Colonic mucosa (tissue), 4 donors: ENCODE measurements at regions not wholly inside any gene's neighbourhood (a gene's known extent, or its start where the extent isn't known, plus 50 kb on each side); places are given as distances from the start of the nearest gene placed in this dataset.
"Not testable (repeated sequence)": the region's sequence is repeated elsewhere in the genome, so short reads cannot be mapped to it uniquely, and the experiment has no call there.

ENCODE experiments used
- DNase-seq: peaks from one replicate; pipeline ENCODE4 v3.0.0-alpha.2; 2020
- H3K27ac ChIP-seq: fragments of 200-600 bp; one replicate; pipeline ENCODE4 v1.8.0; 2021
- H3K27me3 ChIP-seq: fragments of 200-600 bp; one replicate; pipeline ENCODE4 v1.8.0; 2021
- H3K36me3 ChIP-seq: fragments of 200-600 bp; one replicate; pipeline ENCODE4 v1.8.0; 2021
- H3K4me1 ChIP-seq: fragments of 200-600 bp; one replicate; pipeline ENCODE4 v1.8.0; 2021; ENCODE audit warnings: mild to moderate bottlenecking
- H3K4me3 ChIP-seq: fragments of 200-600 bp; one replicate; pipeline ENCODE4 v1.8.0; 2021
- H3K9ac ChIP-seq, 2 donors: one replicate each; pipeline ENCODE4 v1.7.0; 2013; ENCODE audit warnings: control low read depth in 2 of 2, low read depth in 2 of 2, low read length in 2 of 2
- H3K9me3 ChIP-seq: fragments of 200-600 bp; one replicate; pipeline ENCODE4 v1.8.0; 2021
- intact Hi-C: fragments of 100-400 bp; cut with DNase I; formaldehyde crosslinking; loops from one replicate; pipeline ENCODE4 v1.14.1; 2022
- TF ChIP-seq, protein P1 (sequence below): fragments of 200-600 bp; IDR thresholded peaks from one replicate; pipeline ENCODE4 v1.8.0; 2022; ENCODE audit warnings: antibody characterized with exemption, mild to moderate bottlenecking
- donor health status: healthy.
- donor health status: DM: no; HTN: no; CAD: no.
- donor health status: DM: no; HTN: no; CAD: no.

DNA sequence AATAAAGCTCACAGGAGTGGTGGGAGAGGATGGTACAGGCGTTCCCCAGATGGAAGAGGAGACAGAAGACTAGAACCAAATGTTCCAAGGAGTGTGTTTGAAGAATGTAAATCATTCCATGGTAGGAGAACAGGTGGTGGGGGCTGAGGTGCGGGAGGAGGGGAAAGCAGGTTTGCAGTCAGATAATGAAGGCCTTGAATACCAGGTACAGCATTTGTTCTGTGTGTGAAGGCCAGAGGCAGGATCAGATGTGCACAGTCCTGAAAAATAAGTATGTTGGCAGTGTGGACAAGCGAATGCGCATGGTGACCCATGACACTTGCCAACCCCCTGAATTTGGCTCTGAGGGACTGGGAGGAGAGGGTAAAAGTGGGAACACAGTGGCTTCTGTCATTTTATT, 59.9 kb upstream of the ALDH1B1 start:
- no peak overlapping the region for H3K27ac ChIP-seq
- H3K4me1 ChIP-seq, result no peaks in the 10 kb centered on the region
- H3K9me3 ChIP-seq, result no peaks in the 10 kb centered on the region
- TF ChIP-seq, protein P1, sequence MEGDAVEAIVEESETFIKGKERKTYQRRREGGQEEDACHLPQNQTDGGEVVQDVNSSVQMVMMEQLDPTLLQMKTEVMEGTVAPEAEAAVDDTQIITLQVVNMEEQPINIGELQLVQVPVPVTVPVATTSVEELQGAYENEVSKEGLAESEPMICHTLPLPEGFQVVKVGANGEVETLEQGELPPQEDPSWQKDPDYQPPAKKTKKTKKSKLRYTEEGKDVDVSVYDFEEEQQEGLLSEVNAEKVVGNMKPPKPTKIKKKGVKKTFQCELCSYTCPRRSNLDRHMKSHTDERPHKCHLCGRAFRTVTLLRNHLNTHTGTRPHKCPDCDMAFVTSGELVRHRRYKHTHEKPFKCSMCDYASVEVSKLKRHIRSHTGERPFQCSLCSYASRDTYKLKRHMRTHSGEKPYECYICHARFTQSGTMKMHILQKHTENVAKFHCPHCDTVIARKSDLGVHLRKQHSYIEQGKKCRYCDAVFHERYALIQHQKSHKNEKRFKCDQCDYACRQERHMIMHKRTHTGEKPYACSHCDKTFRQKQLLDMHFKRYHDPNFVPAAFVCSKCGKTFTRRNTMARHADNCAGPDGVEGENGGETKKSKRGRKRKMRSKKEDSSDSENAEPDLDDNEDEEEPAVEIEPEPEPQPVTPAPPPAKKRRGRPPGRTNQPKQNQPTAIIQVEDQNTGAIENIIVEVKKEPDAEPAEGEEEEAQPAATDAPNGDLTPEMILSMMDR, result no peak
- H3K27me3 ChIP-seq, result no peaks in the 10 kb centered on the region
- H3K9ac ChIP-seq, result no peak overlapping the region
- H3K36me3 ChIP-seq, result no peaks in the 10 kb centered on the region
- intact Hi-C loops, result no loop called here
- DNase-seq, result no peak
- no peak overlapping the region for H3K4me3 ChIP-seq

- intact Hi-C loops, result no loop called here
These were observed 61.4 kb upstream of the ALDH1B1 start for GRCh38 chr9:38331141-38331540.

GRCh38 chr9:38329968-38330367, 62.5 kb upstream of the ALDH1B1 start:
- intact Hi-C loops, result no loop called here
- TF ChIP-seq, protein P1, result no peak
- H3K27ac ChIP-seq, result no peak overlapping the region

More at GRCh38 chr9:38331141-38331540, 61.4 kb upstream of the ALDH1B1 start:
- H3K4me1 ChIP-seq, result no peaks in the 10 kb centered on the region
- no peak overlapping the region for H3K27ac ChIP-seq
- H3K27me3 ChIP-seq, result no peaks in the 10 kb centered on the region
- no peak overlapping the region for H3K4me3 ChIP-seq
- TF ChIP-seq, protein P1, result no peak
- no peak for DNase-seq
- H3K36me3 ChIP-seq, result no peaks in the 10 kb centered on the region
- H3K9ac ChIP-seq, result no peak overlapping the region
- no peaks in the 10 kb centered on the region for H3K9me3 ChIP-seq

GRCh38 chr9:38328765-38329164, 63.7 kb upstream of the ALDH1B1 start:
- H3K36me3 ChIP-seq, result no peaks in the 10 kb centered on the region
- TF ChIP-seq, protein P1, result no peak
- H3K9ac ChIP-seq, result no peak overlapping the region
- DNase-seq, result no peak
- no peaks in the 10 kb centered on the region for H3K4me1 ChIP-seq
- no peaks in the 10 kb centered on the region for H3K9me3 ChIP-seq
- H3K4me3 ChIP-seq, result no peak overlapping the region
- intact Hi-C loops, result no loop called here
- no peaks in the 10 kb centered on the region for H3K27me3 ChIP-seq
- H3K27ac ChIP-seq, result no peak overlapping the region

More at GRCh38 chr9:38329968-38330367, 62.5 kb upstream of the ALDH1B1 start:
- Histone ChIP-seq H3K9me3 (no peaks in the 10 kb centered on the region), H3K36me3 (no peaks in the 10 kb centered on the region), H3K4me3 (no peak overlapping the region), H3K27me3 (no peaks in the 10 kb centered on the region), H3K9ac (no peak overlapping the region), H3K4me1 (no peaks in the 10 kb centered on the region)
- DNase-seq, result no peak

GRCh38 chr9:38326122-38326521, 66.4 kb upstream of the ALDH1B1 start:
- Histone ChIP-seq H3K36me3 (no peaks in the 10 kb centered on the region), H3K9me3 (no peaks in the 10 kb centered on the region), H3K4me1 (no peaks in the 10 kb centered on the region), H3K27ac (no peak overlapping the region), H3K4me3 (no peak overlapping the region), H3K27me3 (no peaks in the 10 kb centered on the region), H3K9ac (no peak overlapping the region)
- DNase-seq, result no peak
- intact Hi-C loops, result no loop called here
- TF ChIP-seq, protein P1, result no peak

- H3K36me3 ChIP-seq, intact Hi-C loops, H3K9me3 ChIP-seq, H3K4me1 ChIP-seq, H3K4me3 ChIP-seq, H3K9ac ChIP-seq, DNase-seq, H3K27me3 ChIP-seq, H3K27ac ChIP-seq: not testable (repeated sequence)
These were observed 68.3 kb upstream of the ALDH1B1 start for GRCh38 chr9:38324213-38324612.
